ENCODE measurements at regions not wholly inside any gene's neighbourhood (a gene's known extent, or its start where the extent isn't known, plus 50 kb on each side); places are given as distances from the start of the nearest gene placed in this dataset.

- no peak overlapping the region for H3K4me3 ChIP-seq (ENCODE audit: low read depth, low read length)
- no peak for TF ChIP-seq CTCF (IDR thresholded peaks at IDR 0.05; ENCODE audit: borderline replicate concordance, insufficient read depth, low read depth, low read length)
Measured at GRCh38 chr5:25573691-25574090, 928.9 kb upstream of the CDH10 start.

DNA sequence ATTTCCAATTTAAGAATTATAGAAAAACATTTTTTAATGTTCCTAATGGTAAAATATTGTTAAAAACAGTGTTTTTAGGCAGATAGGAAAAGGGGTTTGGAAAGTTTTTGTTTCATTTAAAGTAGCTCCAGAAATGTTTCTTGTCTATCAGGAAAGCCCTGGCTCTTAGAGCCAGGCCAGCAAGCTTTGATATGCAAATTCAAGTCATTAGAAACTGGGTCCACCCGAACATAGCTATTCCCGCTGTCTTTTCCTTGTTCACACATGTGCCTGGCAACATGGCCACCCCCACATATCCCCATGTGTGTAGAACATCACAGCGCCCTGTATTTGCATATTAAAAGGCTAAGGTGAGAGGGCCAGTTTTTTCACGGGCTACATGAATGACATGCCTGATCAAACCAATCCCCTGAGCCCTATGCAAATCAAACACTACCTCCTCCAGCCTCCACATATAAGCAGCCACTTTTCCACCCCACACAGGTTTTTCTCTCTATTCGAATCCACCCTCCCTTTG lies 925.3 kb upstream of the CDH10 start:
- H3K4me3 ChIP-seq (ENCODE audit: low read depth, low read length) = no peak overlapping the region
- no peak for TF ChIP-seq CTCF (IDR thresholded peaks at IDR 0.05; ENCODE audit: borderline replicate concordance, insufficient read depth, low read depth, low read length)

DNA sequence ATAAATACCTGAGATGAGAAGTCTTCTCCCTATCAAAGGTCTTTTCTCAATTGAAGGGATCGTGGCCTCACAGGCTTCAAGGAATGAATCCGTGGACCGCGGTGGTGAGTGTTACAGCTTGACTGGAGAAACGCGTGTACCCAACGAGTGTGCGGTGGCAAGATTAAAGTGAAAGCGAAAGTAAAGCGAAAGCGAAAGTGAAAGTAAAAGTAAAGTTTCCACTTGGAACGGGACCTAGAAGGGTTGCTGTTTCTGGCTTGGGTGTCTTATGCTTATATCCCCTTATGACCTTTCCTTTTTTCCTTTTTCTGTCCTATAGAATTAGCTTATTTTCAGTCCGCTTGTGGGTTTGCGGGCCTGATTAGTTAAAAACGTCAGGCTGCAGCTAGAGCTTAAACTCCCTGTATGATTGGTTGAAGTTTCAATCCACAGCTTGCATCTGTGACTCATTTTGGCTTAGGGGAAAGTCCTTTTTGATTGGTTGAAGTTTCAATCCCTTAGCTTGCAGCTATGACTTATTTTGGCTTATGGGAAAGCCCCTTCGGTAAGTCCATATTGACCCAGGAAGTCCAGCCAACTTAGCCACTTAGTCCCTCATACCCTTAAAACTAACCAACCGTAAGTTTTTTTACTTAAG lies 924.3 kb upstream of the CDH10 start:
- no peak for TF ChIP-seq CTCF (IDR thresholded peaks at IDR 0.05; ENCODE audit: borderline replicate concordance, insufficient read depth, low read depth, low read length)
- H3K4me3 ChIP-seq (ENCODE audit: low read depth, low read length) = no peak overlapping the region

- no peak for TF ChIP-seq CTCF (IDR thresholded peaks at IDR 0.05; ENCODE audit: borderline replicate concordance, insufficient read depth, low read depth, low read length)
- no peak overlapping the region for H3K4me3 ChIP-seq (ENCODE audit: low read depth, low read length)
Measured at GRCh38 chr5:25568294-25568693, 923.5 kb upstream of the CDH10 start.

GRCh38 chr5:25567881-25568280 lies 923.1 kb upstream of the CDH10 start:
- no peak overlapping the region for H3K4me3 ChIP-seq (ENCODE audit: low read depth, low read length)
- TF ChIP-seq CTCF (IDR thresholded peaks at IDR 0.05; ENCODE audit: borderline replicate concordance, insufficient read depth, low read depth, low read length) = no peak

GRCh38 chr5:25562656-25563055 lies 917.9 kb upstream of the CDH10 start:
- no peak overlapping the region for H3K4me3 ChIP-seq (ENCODE audit: low read depth, low read length)
- no peak for TF ChIP-seq CTCF (IDR thresholded peaks at IDR 0.05; ENCODE audit: borderline replicate concordance, insufficient read depth, low read depth, low read length)

- H3K4me3 ChIP-seq (ENCODE audit: low read depth, low read length) = no peak overlapping the region
- no peak for TF ChIP-seq CTCF (IDR thresholded peaks at IDR 0.05; ENCODE audit: borderline replicate concordance, insufficient read depth, low read depth, low read length)
Measured at GRCh38 chr5:25554077-25554476, 909.3 kb upstream of the CDH10 start.

Data from GM12875 (cell line).